Keratinocyte (primary cell): ENCODE measurements at regions not wholly inside any gene's neighbourhood (a gene's known extent, or its start where the extent isn't known, plus 50 kb on each side); places are given as distances from the start of the nearest gene placed in this dataset.

Experiments used
- DNase-seq: peaks from one replicate; pipeline ENCODE4 v3.0.0-alpha.2; 2011; ENCODE audit warnings: low read depth, missing footprints, low spot score
- FAIRE-seq: peaks from 2 replicates; lab custom pipeline; 2011; peaks lifted over from hg19 to GRCh38; lab: Jason Lieb, UNC
- H2AFZ ChIP-seq: 2 replicates; pipeline ENCODE4 v1.6.0; 2012; ENCODE audit warnings: low read length, control low read depth, inconsistent platforms; ENCODE audit not compliant: control insufficient read depth
- H3K27ac ChIP-seq: 2 replicates; pipeline ENCODE4 v1.5.1; 2011; ENCODE audit warnings: low read length; ENCODE audit not compliant: control insufficient read depth, insufficient read depth
- H3K27me3 ChIP-seq: 3 replicates; pipeline ENCODE4 v1.6.0; 2011; ENCODE audit warnings: low read length; ENCODE audit not compliant: control insufficient read depth, insufficient read depth; ENCODE audit errors: extremely low read depth
- H3K36me3 ChIP-seq, 2 experiments: 2 replicates in 1 of 2; 3 replicates in 1 of 2; pipeline ENCODE4 v1.5.1; 2011; ENCODE audit warnings: low read length in 2 of 2, mild to moderate bottlenecking in 1 of 2; ENCODE audit not compliant: control insufficient read depth in 2 of 2, insufficient read depth in 2 of 2; ENCODE audit errors: extremely low read depth in 1 of 2
- H3K4me1 ChIP-seq: 3 replicates; pipeline ENCODE4 v1.5.1; 2011; ENCODE audit warnings: low read length; ENCODE audit not compliant: control insufficient read depth, insufficient read depth; ENCODE audit errors: extremely low read depth
- H3K4me2 ChIP-seq: 3 replicates; pipeline ENCODE4 v1.6.0; 2011; ENCODE audit warnings: low read depth, low read length; ENCODE audit not compliant: control insufficient read depth, insufficient read depth; ENCODE audit errors: extremely low read depth
- H3K4me3 ChIP-seq, 3 experiments: fragments of 200-600 bp in 1 of 3; sonication (generic) in 1 of 3; 2 replicates in 2 of 3; 3 replicates in 1 of 3; pipeline ENCODE4 v1.5.1; 2011 to 2016; ENCODE audit warnings: low read length in 3 of 3, mild to moderate bottlenecking in 3 of 3, control low read depth in 2 of 3, inconsistent platforms in 1 of 3, low read depth in 1 of 3, mixed read lengths in 1 of 3, mixed run types in 1 of 3, moderate library complexity in 1 of 3; ENCODE audit not compliant: control insufficient read depth in 2 of 3, insufficient read depth in 2 of 3; ENCODE audit errors: extremely low read depth in 1 of 3
- H3K79me2 ChIP-seq: 2 replicates; pipeline ENCODE4 v1.6.0; 2012; ENCODE audit warnings: low read length; ENCODE audit not compliant: control insufficient read depth, insufficient read depth
- H3K9ac ChIP-seq: 3 replicates; pipeline ENCODE4 v1.6.0; 2011; ENCODE audit warnings: low read length; ENCODE audit not compliant: control insufficient read depth, insufficient read depth; ENCODE audit errors: extremely low read depth
- H3K9me1 ChIP-seq: 3 replicates; pipeline ENCODE4 v1.6.0; 2011; ENCODE audit warnings: low read length; ENCODE audit not compliant: control insufficient read depth, insufficient read depth; ENCODE audit errors: extremely low read depth
- H3K9me3 ChIP-seq: 2 replicates; pipeline ENCODE4 v1.5.1; 2012; ENCODE audit warnings: low read depth, low read length; ENCODE audit not compliant: control insufficient read depth
- H4K20me1 ChIP-seq: 3 replicates; pipeline ENCODE4 v1.6.0; 2011; ENCODE audit warnings: low read length; ENCODE audit not compliant: control insufficient read depth, insufficient read depth; ENCODE audit errors: extremely low read depth
- CTCF ChIP-seq, 3 experiments: IDR thresholded peaks in 1 of 3; conservative IDR thresholded peaks in 1 of 3; optimal IDR thresholded peaks in 1 of 3; 2 replicates in 2 of 3; 3 replicates in 1 of 3; pipeline versions ENCODE3 to v1.5.1; 2011; ENCODE audit warnings: low read length in 3 of 3, mild to moderate bottlenecking in 3 of 3, moderate library complexity in 2 of 3, control low read depth in 1 of 3, inconsistent platforms in 1 of 3; ENCODE audit not compliant: insufficient read depth in 2 of 3; ENCODE audit errors: extremely low read depth in 1 of 3
- EZH2 ChIP-seq: IDR thresholded peaks from one replicate; pipeline ENCODE4 v1.6.1; 2012; ENCODE audit warnings: inconsistent platforms, mild to moderate bottlenecking, low read length, moderate library complexity
- dilution Hi-C: fragments of 300-500 bp; cut with MboI; formaldehyde crosslinking; loops from one replicate; pipeline ENCODE4 v1.7.0; 2020; ENCODE audit warnings: low sequenced_read_pairs; ENCODE audit not compliant: extremely low pct_ligation_motif_present

GRCh38 chr6:43947860-43948259 is 177.8 kb downstream of the VEGFA start:
- no peak for TF ChIP-seq EZH2
- no peak for TF ChIP-seq CTCF (optimal IDR thresholded peaks at IDR 0.05 in 1 of 3, IDR thresholded peaks at IDR 0.05 in 1 of 3, conservative IDR thresholded peaks at IDR 0.05 in 1 of 3; ENCODE audit: extremely low read depth in 1 of 3, insufficient read depth in 2 of 3, low read length in 3 of 3)
- no peak overlapping the region for H3K4me3 ChIP-seq
- FAIRE-seq (no peak), DNase-seq (no peak)
- no peaks in the 10 kb centered on the region for H3K4me1 ChIP-seq
- dilution Hi-C loops = no loop called here
- H3K36me3 ChIP-seq = no peaks in the 10 kb centered on the region
- no peak overlapping the region for H3K4me2 ChIP-seq
- no peaks in the 10 kb centered on the region for H3K79me2 ChIP-seq
- no peak overlapping the region for H3K9ac ChIP-seq
- H3K9me3 ChIP-seq = no peaks in the 10 kb centered on the region
- no peak overlapping the region for H3K27ac ChIP-seq
- H3K27me3 ChIP-seq = no peaks in the 10 kb centered on the region
- no peaks in the 10 kb centered on the region for H3K9me1 ChIP-seq
- H2AFZ ChIP-seq = no peak overlapping the region
- no peaks in the 10 kb centered on the region for H4K20me1 ChIP-seq

DNA sequence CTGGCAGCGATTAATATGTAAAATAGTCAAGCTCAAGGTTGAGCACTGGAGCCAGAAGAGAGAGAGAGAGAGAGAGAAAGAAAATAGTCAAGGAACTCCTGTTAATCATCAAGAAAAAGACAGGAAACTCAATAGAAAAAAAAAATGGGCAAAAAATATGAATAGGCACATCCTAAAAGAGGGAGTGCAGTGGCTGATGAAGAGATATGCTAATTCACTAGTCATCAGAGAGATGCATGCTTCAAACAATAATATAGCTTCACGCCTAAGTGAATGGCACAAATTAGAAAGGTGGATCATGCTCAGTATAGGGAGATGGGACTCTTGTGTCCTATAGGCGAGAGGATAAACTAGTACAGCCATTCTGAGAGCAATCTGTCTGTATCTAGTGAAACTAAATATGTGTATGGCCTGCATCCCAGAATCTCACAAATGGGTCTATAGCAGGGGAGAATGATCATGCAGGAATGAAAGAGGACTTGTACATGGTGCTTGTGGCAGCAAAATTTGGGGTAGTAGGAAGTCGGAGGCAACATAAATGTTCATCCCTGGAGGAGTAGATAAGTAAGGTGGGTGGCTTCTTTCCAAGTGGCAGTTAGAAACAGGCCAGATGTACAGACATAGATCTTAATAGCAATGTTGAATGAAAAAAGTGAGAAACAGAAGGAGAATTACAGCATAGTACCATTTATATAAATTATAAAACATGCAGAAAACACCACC is 176.8 kb downstream of the VEGFA start:
- dilution Hi-C loops = no loop called here
- Histone ChIP-seq H3K27me3 (no peaks in the 10 kb centered on the region), H3K4me1 (no peaks in the 10 kb centered on the region), H3K27ac (no peak overlapping the region), H4K20me1 (no peaks in the 10 kb centered on the region), H3K79me2 (no peaks in the 10 kb centered on the region), H3K4me2 (no peak overlapping the region), H3K4me3 (no peak overlapping the region), H3K36me3 (no peaks in the 10 kb centered on the region), H3K9me1 (no peaks in the 10 kb centered on the region), H2AFZ (no peak overlapping the region), H3K9me3 (no peaks in the 10 kb centered on the region), H3K9ac (no peak overlapping the region)
- DNase-seq (no peak), FAIRE-seq (no peak)
- TF ChIP-seq EZH2 = no peak
- TF ChIP-seq CTCF (optimal IDR thresholded peaks at IDR 0.05 in 1 of 3, IDR thresholded peaks at IDR 0.05 in 1 of 3, conservative IDR thresholded peaks at IDR 0.05 in 1 of 3; ENCODE audit: extremely low read depth in 1 of 3, insufficient read depth in 2 of 3, low read length in 3 of 3) = no peak
